H1 (cell line): ENCODE measurements at regions not wholly inside any gene's neighbourhood (a gene's known extent, or its start where the extent isn't known, plus 50 kb on each side); places are given as distances from the start of the nearest gene placed in this dataset.

Experiments
- BRCA1 ChIP-seq: IDR thresholded peaks from 2 replicates; pipeline ENCODE4 v1.6.1; 2012; ENCODE audit warnings: low read depth, low read length, improper control_type of control experiment
- E2F6 ChIP-seq: IDR thresholded peaks from 2 replicates; pipeline ENCODE4 v1.6.1; 2012; ENCODE audit warnings: inconsistent platforms
- EZH2 ChIP-seq: fragments of 200-600 bp; sonication (generic); IDR thresholded peaks from 2 replicates; pipeline ENCODE4 v1.7.1; 2012; ENCODE audit warnings: low read depth, mild to moderate bottlenecking, moderate library complexity, low read length, inconsistent platforms; ENCODE audit not compliant: severe bottlenecking
- POU5F1 ChIP-seq: IDR thresholded peaks from 2 replicates; pipeline ENCODE4 v1.6.1; 2011; ENCODE audit warnings: low read depth, mild to moderate bottlenecking, low read length, moderate library complexity
- SP1 ChIP-seq: IDR thresholded peaks from 2 replicates; pipeline ENCODE4 v1.6.1; 2011; ENCODE audit warnings: low read depth, low read length
- TBP ChIP-seq: IDR thresholded peaks from 2 replicates; pipeline ENCODE4 v1.6.1; 2011; ENCODE audit warnings: low read depth, low read length, improper control_type of control experiment

DNA sequence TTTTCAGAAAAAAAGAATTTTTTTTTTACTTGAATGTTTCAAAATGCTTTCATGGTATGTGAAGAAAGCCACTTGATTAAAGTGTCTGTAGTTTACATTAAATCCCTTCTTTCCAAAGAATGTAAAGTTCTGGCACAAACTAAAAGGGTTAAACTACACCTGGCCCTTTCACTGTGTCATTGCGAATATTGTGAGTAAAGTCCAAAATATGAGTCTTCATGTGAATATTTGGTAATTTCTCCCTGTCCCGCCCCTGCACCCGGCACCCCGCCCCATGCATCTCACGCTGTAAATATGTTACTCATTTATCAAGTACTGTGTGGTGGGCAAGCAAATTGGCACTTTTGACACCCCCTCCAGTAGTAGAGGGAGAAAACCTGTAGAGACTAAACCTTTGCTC lies 274.7 kb downstream of the TTC6 start (continued):
- TF ChIP-seq SP1 (no peak), E2F6 (no peak), POU5F1 (no peak), TBP (no peak), BRCA1 (no peak), EZH2 (no peak)
